GM12891 (cell line): ENCODE measurements at regions not wholly inside any gene's neighbourhood (a gene's known extent, or its start where the extent isn't known, plus 50 kb on each side); places are given as distances from the start of the nearest gene placed in this dataset.

Experiments
- PAX5 ChIP-seq: IDR thresholded peaks from 2 replicates; pipeline ENCODE4 v1.6.1; 2011; ENCODE audit warnings: low read length, moderate library complexity, mild to moderate bottlenecking; ENCODE audit not compliant: insufficient read depth, severe bottlenecking
- POLR2A ChIP-seq: IDR thresholded peaks from 2 replicates; pipeline ENCODE4 v1.6.1; 2011; ENCODE audit warnings: low read depth, low read length, control low read depth
- POLR2AphosphoS5 ChIP-seq: IDR thresholded peaks from 2 replicates; pipeline ENCODE4 v1.6.1; 2011; ENCODE audit warnings: low read depth, low read length, control low read depth
- SPI1 ChIP-seq: IDR thresholded peaks from 2 replicates; pipeline ENCODE4 v1.6.1; 2011; ENCODE audit warnings: low read depth, low read length, control low read depth
- TAF1 ChIP-seq: IDR thresholded peaks from 2 replicates; pipeline ENCODE4 v1.6.1; 2011; ENCODE audit warnings: low read depth, low read length, control low read depth

DNA sequence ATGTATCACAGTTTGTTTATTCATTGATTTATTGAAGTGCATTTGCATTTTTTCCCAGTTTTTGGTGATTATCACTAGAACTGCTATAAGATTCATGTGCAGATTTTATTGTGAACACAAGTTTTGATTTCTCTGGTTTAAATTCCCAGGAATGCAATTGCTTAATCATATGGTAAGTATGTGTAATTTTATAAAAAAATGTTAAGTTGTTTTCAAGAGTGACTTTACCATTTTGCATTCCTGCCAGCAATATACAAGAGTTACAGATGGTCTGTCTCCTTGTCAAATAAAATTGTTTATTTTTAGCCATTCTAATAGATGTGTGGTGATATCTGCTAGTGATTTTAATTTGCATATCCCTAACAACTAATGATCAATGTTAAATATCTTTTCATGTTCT, 127.3 kb upstream of the APP start:
- TF ChIP-seq SPI1 (no peak), POLR2A (no peak), POLR2AphosphoS5 (no peak), TAF1 (no peak), PAX5 (no peak)
